Smooth muscle cell (in vitro differentiated cells): ENCODE measurements at regions not wholly inside any gene's neighbourhood (a gene's known extent, or its start where the extent isn't known, plus 50 kb on each side); places are given as distances from the start of the nearest gene placed in this dataset.

Source experiments
- DNase-seq: peaks from one replicate; lab custom pipeline; 2025; ENCODE audit not compliant: unreplicated experiment; lab: John Stamatoyannopoulos, UW
- H2AFZ ChIP-seq: fragments of 200-600 bp; sonication (generic); 2 replicates; pipeline ENCODE4 v1.6.0; 2016; ENCODE audit warnings: antibody characterized with exemption, low read depth, mild to moderate bottlenecking
- H3F3A ChIP-seq: fragments of 200-600 bp; sonication (generic); 2 replicates; pipeline ENCODE4 v1.6.0; 2017; ENCODE audit warnings: antibody characterized with exemption, low read depth
- H3K27ac ChIP-seq: fragments of 200-600 bp; sonication (generic); 2 replicates; pipeline ENCODE4 v1.5.1; 2016; ENCODE audit warnings: low read depth, mild to moderate bottlenecking
- H3K27me3 ChIP-seq: fragments of 200-600 bp; sonication (generic); 2 replicates; pipeline ENCODE4 v1.6.1; 2016; ENCODE audit warnings: low read depth, mild to moderate bottlenecking
- H3K36me3 ChIP-seq: fragments of 200-600 bp; sonication (generic); 2 replicates; pipeline ENCODE4 v1.5.1; 2016; ENCODE audit warnings: low read depth
- H3K4me1 ChIP-seq: fragments of 200-600 bp; sonication (generic); 2 replicates; pipeline ENCODE4 v1.5.1; 2016; ENCODE audit warnings: low read depth
- H3K4me2 ChIP-seq: fragments of 200-600 bp; sonication (generic); 2 replicates; pipeline ENCODE4 v1.6.0; 2016; ENCODE audit warnings: mild to moderate bottlenecking
- H3K4me3 ChIP-seq: fragments of 200-600 bp; sonication (generic); 2 replicates; pipeline ENCODE4 v1.5.1; 2016; ENCODE audit warnings: mild to moderate bottlenecking
- H3K79me2 ChIP-seq: fragments of 200-600 bp; sonication (generic); 2 replicates; pipeline ENCODE4 v1.6.0; 2016; ENCODE audit warnings: low read depth, mild to moderate bottlenecking
- H3K9ac ChIP-seq: fragments of 200-600 bp; sonication (generic); 2 replicates; pipeline ENCODE4 v1.6.0; 2016; ENCODE audit warnings: low read depth
- H3K9me3 ChIP-seq: fragments of 200-600 bp; sonication (generic); replicated peaks from 2 replicates; pipeline ENCODE4 v1.5.1; 2016; ENCODE audit warnings: low read depth
- H4K20me1 ChIP-seq: fragments of 200-600 bp; sonication (generic); 2 replicates; pipeline ENCODE4 v1.6.0; 2016; ENCODE audit warnings: low read depth
- WGBS: methylation state at CpG from one replicate; pipeline ENCODE4 v1.1.7; 2016; ENCODE audit warnings: low lambda C conversion rate; 5-methylcytosine and 5-hydroxymethylcytosine counted together
- TF ChIP-seq, protein P1 (sequence below): fragments of 200-600 bp; sonication (generic); IDR thresholded peaks from 2 replicates; pipeline ENCODE4 v1.5.1; 2017; ENCODE audit warnings: borderline replicate concordance, mild to moderate bottlenecking, antibody characterized with exemption; ENCODE audit not compliant: insufficient read depth, poor library complexity, severe bottlenecking

DNA sequence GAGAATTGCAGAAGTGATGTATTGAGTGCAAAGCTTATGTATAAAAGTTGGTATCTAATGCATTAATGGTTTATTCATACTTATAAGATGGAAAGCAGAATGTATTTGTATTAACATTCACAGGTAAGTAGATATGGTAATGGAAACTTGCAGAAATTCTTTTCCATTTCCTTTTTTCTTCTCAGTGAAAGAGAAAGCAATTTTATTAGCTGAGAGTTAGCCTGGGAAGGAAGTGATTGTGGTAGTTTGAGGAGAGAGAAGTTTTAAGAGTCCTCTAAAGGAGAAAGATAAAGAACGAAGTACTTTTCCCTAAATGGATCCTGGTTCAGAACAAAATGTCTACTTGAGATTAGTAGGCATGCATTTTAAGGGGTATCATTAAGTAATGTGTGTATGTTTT is 60.1 kb upstream of the OSTN start:
- Histone ChIP-seq H3K9me3 (no peaks in the 10 kb centered on the region), H4K20me1 (no peaks in the 10 kb centered on the region), H3K9ac (no peak overlapping the region), H3K4me3 (no peak overlapping the region), H3K4me2 (no peak overlapping the region), H3K4me1 (no peaks in the 10 kb centered on the region), H3K27ac (no peak overlapping the region), H3F3A (peaks cover 9% of the 10 kb centered on the region), H3K36me3 (no peaks in the 10 kb centered on the region), H3K79me2 (no peaks in the 10 kb centered on the region), H2AFZ (no peak overlapping the region), H3K27me3 (no peaks in the 10 kb centered on the region)
- WGBS: 26% methylated on average over 1 of the region's 1 CpG
- DNase-seq: no peak
- TF ChIP-seq, protein P1, sequence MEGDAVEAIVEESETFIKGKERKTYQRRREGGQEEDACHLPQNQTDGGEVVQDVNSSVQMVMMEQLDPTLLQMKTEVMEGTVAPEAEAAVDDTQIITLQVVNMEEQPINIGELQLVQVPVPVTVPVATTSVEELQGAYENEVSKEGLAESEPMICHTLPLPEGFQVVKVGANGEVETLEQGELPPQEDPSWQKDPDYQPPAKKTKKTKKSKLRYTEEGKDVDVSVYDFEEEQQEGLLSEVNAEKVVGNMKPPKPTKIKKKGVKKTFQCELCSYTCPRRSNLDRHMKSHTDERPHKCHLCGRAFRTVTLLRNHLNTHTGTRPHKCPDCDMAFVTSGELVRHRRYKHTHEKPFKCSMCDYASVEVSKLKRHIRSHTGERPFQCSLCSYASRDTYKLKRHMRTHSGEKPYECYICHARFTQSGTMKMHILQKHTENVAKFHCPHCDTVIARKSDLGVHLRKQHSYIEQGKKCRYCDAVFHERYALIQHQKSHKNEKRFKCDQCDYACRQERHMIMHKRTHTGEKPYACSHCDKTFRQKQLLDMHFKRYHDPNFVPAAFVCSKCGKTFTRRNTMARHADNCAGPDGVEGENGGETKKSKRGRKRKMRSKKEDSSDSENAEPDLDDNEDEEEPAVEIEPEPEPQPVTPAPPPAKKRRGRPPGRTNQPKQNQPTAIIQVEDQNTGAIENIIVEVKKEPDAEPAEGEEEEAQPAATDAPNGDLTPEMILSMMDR: no peak

DNA sequence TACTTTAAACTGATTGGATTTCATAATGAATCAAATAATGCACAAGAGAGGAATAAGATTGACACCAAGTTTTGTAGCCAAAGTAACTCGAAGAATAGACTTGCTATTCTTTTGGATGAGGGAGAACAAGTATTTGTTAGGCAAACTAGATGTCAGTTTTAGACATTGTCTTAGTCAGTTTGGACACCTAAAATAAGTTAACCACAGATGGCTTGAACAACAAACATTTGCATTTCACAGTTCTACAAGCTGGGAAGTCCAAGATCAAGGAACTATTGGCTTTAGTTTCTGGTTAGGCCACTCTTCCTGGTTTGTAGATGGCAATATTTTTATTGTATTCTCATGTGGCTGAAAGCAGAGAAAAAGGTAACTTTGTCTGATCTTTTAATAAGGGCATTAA is 61.3 kb upstream of the OSTN start:
- H3F3A ChIP-seq: peaks cover 9% of the 10 kb centered on the region
- H3K79me2 ChIP-seq: no peaks in the 10 kb centered on the region
- no peaks in the 10 kb centered on the region for H4K20me1 ChIP-seq
- no peak overlapping the region for H2AFZ ChIP-seq
- H3K36me3 ChIP-seq: no peaks in the 10 kb centered on the region
- TF ChIP-seq, protein P1: no peak
- no peaks in the 10 kb centered on the region for H3K9me3 ChIP-seq
- no peak overlapping the region for H3K4me3 ChIP-seq
- no peaks in the 10 kb centered on the region for H3K27me3 ChIP-seq
- H3K9ac ChIP-seq: no peak overlapping the region
- 95% methylated on average over 1 of the region's 1 CpG for WGBS
- DNase-seq: no peak
- H3K4me2 ChIP-seq: no peak overlapping the region
- H3K27ac ChIP-seq: no peak overlapping the region
- H3K4me1 ChIP-seq: no peaks in the 10 kb centered on the region

DNA sequence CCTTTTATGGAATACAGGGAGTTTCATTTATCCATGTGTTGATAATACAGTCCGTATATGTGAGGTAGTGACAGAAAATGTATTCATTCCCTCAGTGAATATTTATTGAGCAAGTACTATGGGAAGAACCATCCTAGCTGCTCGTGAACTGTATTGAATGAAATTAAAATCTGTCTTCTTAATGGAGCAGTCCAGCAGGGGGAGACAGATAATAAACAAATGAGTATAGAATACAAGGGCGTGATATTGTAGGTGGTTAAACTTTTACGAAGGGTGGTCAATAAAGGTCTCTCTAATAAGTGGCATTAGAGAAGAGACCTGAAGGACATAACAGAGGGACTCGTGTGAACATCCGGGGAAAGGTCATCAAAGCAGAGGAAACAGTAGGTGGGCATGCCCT is 62.7 kb upstream of the OSTN start:
- Histone ChIP-seq H2AFZ (no peak overlapping the region), H3K27ac (no peak overlapping the region), H3K9me3 (no peaks in the 10 kb centered on the region), H3K4me2 (no peak overlapping the region), H3K9ac (no peak overlapping the region), H3K27me3 (no peaks in the 10 kb centered on the region), H3K79me2 (no peaks in the 10 kb centered on the region), H3K36me3 (no peaks in the 10 kb centered on the region), H3K4me1 (no peaks in the 10 kb centered on the region), H3F3A (peaks cover 9% of the 10 kb centered on the region), H3K4me3 (no peak overlapping the region), H4K20me1 (no peaks in the 10 kb centered on the region)
- no peak for DNase-seq
- TF ChIP-seq, protein P1: peak; percentile 41
- 87% methylated on average over 6 of the region's 6 CpGs for WGBS

DNA sequence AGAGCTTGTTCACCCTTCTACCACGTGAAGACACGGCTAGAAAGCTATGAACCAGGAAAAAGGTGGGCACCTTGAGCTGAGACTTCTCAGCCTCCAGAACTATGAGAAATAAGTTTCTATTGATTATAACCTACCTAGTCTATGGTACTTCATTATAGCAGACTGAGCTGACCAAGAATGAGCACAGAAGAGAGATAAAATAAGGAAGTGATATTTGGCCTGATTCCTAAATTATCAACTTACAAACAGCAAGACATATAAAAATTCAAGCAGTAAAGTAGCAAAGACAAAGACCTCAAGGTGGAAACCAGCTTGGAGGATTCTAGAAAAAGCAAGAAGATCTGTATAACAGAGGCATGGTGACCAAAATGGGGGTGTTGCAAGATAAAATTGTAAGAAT is 63.9 kb upstream of the OSTN start:
- H3K9ac ChIP-seq: no peak overlapping the region
- 91% methylated on average over 2 of the region's 2 CpGs for WGBS
- H3K27ac ChIP-seq: no peak overlapping the region
- no peak for DNase-seq
- no peak overlapping the region for H2AFZ ChIP-seq
- no peak overlapping the region for H3K4me3 ChIP-seq
- H3K9me3 ChIP-seq: no peaks in the 10 kb centered on the region
- H3K4me2 ChIP-seq: no peak overlapping the region
- no peaks in the 10 kb centered on the region for H3K36me3 ChIP-seq
- TF ChIP-seq, protein P1: no peak
- H4K20me1 ChIP-seq: no peaks in the 10 kb centered on the region
- H3K27me3 ChIP-seq: no peaks in the 10 kb centered on the region
- H3K79me2 ChIP-seq: no peaks in the 10 kb centered on the region
- no peaks in the 10 kb centered on the region for H3K4me1 ChIP-seq
- H3F3A ChIP-seq: peaks cover 4% of the 10 kb centered on the region
